NCI-H1092 (cell line): ENCODE measurements at regions not wholly inside any gene's neighbourhood (a gene's known extent, or its start where the extent isn't known, plus 50 kb on each side); places are given as distances from the start of the nearest gene placed in this dataset.
"Not testable (repeated sequence)": the region's sequence is repeated elsewhere in the genome, so short reads cannot be mapped to it uniquely, and the experiment has no call there.

Experiments used
- DNase-seq: peaks from one replicate; lab custom pipeline; 2025; lab: John Stamatoyannopoulos, UW

DNA sequence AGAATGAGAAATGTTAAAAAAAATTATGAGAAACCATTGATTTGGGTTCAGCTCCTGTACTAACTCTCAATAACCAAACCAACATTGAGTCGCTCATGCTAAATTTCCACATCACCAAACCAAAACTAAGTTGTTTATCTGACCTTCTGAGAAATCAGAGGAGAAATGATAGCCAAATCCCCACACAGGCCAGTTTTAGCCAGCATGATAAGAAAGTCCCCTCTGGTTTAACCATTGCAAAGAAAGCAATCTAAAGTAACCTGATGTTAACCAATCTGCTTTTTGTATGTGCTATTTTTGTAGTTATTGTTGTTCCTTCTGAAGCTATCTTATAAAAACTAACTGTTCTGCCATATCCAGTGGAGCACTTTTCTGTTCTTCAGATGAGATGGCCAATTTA lies 599.7 kb downstream of the SLC16A7 start:
- no peak for DNase-seq

DNA sequence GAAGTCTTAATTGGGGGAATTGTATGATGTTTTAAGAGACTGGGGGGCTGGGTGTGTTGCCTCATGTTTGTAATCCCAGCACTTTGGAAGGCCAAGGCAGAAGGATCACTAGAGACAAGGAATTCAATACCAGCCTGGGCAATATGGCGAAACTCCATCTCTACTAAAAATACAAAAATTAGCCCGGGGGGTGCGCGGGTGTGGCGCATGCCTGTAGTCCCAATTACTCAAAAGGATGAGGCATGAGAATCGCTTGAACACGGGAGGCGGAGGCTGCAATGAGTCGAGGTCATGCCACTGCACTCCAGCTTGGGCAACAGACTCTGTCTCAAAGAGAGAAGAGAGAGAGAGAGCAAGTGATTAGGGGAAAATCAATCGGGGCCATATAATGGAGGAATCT lies 600.5 kb downstream of the SLC16A7 start:
- DNase-seq, result no peak

DNA sequence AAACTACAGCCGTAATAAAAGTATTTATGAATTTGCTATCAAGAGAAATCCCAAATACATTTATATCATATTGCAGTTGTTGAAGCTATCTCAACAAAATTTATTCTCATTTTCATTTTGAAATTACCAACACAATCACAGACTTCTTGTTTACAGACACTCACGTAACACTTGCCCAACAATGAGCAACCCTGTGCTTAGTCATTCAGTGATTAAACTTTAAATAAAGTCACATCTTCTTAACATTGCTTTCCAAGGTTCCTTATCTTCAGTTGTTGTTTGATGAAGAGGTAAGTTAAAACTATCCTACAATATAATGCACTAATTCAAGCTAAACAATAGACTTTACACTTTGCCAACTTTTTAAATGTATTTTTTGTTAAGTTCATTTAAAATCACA lies 601.8 kb downstream of the SLC16A7 start:
- no peak for DNase-seq

DNA sequence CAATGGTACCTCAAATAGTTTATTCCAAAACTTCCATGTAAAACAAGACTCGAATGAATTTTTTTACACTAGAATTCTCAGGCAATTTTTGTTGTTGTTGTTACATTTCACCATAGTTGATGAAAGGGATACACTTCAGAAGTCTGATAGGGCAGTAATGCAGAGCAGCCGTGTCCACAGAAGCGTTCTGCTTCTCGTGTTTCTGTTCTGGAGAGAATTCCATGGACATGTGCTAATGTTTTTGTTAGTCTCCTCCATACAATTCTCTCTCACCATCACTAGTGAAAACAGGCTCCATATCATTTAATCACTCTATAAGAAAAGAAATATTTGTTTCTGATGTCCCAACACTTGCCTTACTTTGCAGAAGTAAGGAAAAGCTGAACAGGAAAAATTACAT lies 606.1 kb downstream of the SLC16A7 start:
- no peak for DNase-seq

DNA sequence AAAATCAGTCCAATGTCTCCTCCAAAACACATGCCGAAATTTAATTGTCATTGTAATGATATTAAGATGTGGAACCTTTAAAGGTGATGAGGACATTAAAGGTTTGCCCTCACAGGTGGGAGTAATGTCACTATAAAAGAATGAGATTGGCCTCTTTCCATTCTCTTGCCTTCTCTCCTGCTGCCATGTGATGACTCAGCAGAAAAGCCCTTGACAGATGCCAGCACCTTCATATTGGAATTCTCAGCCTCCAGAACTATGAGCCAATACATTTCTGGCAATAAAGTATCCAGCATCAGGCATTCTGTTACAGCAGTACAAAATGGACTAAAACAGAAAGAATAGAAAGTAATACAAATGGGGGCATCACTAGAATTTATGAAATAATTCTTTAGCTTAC lies 609.7 kb downstream of the SLC16A7 start:
- no peak for DNase-seq

DNA sequence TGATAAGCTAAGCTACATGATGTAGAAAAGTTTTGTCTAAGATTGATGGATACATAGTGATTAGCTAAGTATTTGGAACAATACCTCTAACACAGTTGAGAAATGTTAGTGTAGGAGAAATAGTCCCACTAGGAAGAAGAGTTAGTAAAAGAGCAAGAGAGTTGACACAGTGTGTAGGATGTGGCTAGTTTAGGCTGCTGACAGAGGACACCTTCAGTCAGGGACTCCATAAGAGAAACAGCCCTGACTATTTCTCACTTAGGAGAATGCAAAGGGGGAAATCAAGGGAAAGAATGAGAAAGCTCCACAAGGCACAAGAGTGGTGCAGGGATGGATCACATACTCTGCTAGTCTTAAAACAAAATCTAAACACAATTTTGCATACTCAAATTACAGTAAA lies 613.7 kb downstream of the SLC16A7 start:
- no peak for DNase-seq

DNA sequence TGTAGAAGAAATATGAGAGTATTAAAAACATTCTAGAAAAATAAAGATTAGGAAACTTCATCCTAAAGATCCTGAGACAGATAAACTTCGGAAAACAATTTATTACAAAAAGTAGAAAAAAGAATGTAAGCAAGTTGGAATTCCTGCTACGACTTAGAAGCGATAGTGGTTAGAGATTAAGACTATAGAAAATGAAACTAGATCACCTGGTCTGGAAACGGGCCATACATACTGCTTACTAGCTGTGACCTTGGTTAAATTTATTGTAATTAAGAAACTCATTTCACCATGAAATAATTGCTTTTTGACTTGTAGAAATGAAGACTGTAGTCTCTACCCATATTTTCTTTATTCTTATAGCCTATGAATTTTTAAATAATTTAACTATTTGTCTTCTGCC lies 614.1 kb downstream of the SLC16A7 start:
- no peak for DNase-seq

DNA sequence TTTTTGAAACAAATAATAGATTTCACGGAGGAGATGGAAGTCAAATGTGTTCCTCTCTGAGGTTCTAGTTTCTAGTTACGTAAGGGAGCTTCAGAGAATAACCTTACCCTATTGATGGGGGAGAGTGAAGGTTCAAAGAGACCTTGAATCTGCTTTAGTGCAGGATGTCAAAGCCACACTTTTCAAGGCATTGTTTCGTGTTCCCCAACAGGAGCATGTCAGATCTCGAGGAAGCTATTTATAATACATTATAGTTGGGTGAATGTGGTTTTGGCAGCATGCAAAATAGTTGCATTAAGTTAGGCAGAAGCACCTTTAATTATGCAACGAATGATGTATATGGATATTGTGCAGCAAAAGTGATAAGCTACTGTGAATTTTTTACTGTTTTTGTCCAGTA lies 614.9 kb downstream of the SLC16A7 start:
- DNase-seq, result no peak

DNA sequence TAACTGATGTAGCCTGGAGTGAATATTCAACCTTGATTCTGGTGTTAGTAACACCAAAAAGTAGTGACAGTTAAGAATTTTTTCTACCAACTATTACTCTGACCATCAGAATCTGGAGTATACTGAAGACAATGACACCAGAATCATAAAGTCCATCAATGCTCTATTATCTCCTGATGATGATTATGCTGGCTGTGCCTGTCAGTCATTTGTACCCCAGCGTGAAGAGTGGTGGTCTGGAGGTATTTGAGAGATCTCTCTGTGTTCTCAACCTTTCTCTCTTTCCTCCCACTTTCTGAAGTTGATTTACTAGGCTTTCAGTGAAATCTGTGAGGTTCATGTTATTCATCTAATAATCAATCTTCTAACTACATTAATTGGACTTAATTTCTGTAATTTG lies 615.4 kb downstream of the SLC16A7 start:
- DNase-seq, result no peak

DNA sequence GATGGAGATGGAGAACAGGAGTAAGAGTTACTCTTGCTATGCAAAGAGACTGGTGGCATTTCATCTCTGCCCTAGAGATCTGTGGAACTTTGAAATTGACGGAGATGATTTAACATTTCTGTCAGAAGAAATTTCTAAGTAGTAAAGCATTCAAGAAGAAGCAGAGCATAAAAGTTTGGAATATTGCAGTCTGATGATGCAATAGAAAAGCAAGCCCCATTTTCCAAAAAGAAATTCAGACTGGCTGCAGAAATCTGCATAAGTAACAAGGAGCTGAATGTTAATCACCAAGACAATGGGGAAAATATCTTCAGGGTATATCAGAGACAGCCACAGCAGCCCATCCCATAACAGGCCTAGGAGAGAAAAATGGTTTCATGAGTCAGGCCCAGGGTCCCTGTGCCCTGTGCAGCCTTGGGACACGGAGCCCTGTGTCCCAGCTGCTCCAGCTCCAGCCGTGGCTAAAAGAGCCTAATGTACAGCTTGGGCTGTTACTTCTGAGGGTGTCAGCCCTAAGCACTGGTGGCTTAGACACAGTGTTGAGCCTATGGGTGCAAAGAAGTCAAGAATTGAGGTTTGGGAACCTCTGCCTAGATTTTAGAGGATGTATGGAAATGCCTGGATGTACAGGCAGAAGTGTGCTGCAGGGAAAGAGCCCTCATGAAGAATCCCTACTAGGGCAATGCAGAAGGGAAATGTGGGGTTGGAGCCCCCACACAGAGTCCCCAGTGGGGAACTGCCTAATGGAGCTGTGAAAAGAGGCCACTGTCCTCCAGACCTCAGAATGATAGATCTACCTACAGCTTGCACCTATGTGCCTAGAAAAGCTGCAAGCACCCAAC lies 616.6 kb downstream of the SLC16A7 start:
- DNase-seq, result no peak

DNA sequence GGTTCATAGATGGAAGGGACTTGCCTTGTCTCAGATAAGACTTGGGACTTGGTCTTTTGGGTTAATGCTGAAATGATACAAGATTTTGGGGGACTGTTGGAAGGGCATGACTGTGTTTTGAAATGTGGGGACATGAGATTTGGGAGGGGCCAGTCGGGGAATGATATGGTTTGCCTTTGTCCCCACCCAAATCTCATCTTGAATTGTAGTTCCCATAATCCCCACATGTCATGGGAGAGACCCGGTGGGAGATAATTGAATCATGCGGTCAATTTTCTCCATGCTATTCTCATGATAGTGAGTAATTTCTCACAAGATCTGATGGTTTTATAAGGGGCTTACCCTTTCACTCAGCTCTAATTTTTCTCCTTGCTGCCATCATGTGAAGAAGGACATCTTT lies 617.4 kb downstream of the SLC16A7 start:
- not testable (repeated sequence) for DNase-seq

DNA sequence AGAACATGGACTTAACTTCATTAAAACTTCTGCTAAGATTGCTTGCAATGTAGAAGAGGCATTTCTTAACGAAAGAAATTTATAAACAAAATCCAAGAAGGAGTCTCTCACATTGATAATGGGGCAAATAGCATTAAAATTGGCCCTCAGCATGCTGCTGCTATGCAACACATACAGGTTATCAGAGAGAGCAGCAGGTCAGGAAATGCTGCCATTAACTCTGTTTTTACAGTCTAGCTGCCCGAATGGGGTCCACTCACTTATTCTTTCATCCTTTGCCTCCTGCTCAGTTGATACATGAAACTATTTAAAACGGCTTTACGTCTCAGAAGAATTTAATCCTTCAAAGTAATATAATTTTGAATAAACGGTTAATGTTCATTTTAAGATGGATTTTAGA lies 620.4 kb downstream of the SLC16A7 start:
- DNase-seq, result no peak

DNA sequence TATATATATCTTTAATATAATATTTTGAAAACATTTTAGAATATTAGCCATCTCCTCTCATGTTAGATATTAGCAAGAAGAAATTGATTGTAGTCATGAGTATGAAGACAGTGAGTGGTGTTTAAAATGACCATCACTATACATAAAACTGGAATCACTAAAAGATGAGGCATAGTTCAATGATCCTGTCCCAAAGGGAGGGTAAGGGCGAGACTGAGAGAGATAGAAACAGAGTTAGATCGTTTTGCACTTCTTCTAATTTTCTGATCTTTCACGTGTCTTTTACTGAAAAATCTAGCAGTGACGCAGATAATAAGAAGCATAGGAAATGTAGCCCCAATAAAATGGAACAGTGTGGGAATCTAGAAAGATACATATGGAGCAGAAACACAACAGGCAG lies 627.4 kb downstream of the SLC16A7 start:
- no peak for DNase-seq

DNA sequence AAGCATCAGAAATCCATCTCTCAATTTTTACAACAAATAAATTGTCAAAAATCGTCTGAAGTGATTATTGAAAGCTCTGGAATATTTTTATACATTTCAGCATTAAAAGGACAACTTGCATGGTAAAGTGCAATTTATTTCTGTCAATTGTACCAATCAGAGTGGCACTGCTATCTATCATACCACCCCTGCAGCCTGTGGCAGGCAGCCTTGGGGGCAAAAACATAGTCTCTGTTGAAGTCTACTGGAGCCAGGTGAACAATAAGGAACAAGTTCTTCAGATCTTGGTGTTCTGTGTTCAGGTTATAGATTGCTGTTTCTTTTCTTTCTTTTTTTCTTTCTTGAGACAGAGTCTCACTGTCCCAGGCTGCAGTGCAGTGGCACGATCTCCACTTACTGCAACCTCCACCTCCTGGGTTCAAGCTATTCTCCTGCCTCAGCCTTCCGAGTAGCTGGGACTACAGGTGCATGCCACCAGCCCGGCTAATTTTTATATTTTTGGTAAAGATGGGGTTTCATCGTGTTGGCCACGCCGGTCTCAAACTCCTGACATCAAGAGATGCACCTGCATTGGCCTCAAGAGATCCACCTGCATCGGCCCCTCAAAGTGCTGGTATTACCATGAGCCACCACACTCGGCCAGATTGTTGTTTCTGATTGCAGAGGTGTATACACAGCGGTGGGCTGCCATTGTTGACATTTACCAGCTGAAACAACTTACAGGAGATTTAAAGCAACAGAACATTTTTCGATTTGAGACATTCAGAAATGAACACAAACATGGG lies 629.6 kb downstream of the SLC16A7 start:
- DNase-seq, result no peak

DNA sequence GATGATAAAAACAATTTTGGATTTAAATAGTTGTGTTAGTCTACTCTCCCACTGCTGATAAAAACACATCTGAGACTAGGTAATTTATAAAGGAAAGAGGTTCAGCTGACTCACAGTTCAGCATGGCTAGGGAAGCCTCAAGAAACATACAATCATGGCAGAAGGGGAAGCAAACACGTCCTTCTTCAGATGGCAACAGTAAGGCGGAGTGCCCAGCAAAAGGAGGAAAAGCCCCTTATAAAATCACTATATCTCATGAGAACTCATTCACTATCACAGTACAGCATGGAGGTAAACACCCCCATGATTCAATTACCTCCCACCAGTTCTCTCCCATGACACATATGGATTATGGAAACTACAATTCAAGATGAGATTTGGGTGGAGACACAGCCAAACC lies 632.1 kb downstream of the SLC16A7 start:
- no peak for DNase-seq

DNA sequence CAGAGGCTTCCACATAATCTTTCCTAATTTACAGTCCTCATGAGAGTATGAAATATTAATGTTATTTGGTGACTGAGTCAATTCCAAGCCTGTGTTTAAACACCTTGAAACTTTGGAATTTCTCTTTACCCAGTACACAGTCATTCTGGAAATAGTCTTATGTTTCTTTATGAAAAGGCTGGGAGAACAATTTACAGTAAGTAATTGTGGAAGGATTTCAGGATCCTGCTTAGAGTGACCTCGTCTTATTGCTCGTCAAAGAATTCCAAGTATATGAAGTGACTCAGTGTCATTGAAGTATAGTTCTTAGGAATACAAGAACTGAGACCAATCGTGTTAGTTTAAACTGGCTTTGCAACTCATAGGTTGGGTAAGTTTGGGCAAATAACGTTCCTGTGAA lies 634.2 kb downstream of the SLC16A7 start:
- no peak for DNase-seq

DNA sequence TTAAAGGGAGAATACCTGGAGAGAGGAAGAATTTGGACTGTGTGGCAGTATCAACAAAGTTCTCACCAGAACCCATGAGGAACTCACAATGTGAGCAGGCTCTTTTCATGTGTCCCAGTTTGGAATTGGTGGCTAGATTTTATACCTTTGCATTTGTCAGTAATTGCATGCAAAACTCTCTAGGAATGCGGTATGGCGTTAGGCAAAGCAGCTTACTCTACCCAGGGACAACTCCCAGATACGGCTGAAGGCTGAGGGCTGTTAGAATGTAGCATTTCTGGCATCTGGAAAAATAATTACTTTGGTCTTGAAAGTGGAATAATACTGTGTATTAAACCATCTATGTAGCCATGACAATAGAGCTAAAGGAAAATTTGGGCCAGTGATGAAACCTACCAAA lies 635.5 kb downstream of the SLC16A7 start:
- DNase-seq, result no peak

DNA sequence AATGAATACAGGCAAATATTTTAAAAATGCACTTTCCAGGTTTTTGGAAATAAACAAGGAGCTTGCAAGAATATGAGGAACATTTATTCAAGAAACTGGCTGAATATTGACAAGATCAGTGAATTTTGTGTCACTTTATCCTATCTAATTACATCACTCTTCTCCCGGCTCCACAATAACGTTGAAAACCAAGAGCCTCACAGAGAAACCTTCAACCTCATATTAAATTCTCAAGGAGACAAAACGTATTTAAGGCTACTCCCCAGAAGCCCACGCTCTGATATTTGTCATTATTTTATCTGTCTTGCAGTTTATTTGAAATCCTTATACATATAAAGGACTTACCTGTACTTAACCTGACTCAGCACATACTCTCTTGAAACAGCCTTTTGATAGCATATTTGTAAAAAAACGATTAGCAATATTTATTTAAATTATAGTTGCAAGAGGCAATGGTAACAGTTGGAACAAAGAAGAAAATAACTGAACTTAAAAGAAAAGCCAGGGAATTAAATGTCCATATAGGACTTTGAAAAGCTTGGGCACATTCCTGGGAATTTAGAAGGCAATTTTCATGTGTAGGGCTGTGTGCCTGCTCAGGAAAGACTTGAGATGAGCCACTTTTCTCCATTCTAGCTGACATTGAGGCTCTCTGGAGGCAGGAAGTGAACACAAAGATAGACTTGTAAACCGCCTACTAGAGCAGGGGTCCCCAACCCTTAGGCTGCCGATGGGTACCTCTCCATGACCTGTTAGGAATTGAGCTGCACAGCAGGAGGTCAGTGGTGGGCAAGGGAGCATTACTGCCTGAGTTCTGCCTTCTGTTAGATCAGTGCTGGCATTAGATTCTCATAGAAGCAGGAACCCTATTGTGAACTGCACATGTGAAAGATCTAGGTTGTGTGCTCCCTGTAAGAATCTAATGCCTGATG lies 636.4 kb downstream of the SLC16A7 start:
- DNase-seq, result no peak

DNA sequence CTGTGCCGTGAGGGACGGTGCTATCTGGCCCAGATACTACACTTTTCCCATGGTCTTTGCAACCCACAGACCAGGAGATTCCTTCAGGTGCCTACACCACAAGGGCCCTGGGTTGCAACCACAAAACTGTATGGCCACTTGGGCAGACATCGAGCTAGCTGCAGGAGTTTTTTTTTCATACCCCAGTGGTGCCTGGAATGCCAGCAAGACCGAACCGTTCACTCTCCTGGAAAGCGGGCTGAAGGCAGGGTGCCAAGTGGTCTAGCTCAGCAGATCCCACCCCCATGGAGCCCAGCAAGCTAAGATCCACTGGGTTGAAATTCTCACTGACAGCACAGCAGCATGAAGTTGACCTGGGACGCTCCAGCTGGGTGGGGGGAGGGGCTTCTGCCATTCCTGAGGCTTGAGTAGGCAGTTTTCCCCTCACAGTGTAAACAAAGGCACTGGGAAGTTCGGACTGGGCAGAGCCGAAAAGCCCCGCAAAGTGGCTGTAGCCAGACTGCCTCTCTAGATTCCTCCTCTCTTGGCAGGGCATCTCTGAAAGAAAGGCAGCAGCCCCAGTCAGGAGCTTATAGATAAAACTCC lies 638.9 kb downstream of the SLC16A7 start:
- DNase-seq, result not testable (repeated sequence)

DNA sequence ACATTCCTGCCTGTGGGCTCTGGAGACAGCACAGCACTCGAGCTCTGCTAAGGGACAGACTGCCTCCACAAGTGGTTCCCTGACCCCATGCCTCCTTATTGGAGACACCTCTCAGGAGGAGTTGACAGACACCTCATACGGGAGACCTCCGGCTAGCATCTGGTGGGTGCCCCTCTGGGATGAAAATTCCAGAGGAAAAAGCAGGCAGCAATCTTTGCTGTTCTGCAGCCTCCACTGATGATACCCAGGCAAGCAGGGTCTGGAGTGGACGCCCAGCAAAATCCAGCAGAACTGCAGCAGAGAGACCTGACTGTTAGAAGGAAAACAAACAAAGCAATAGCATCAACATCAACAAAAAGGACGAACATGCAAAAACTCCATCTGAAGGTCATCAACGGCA lies 639.4 kb downstream of the SLC16A7 start:
- no peak for DNase-seq

DNA sequence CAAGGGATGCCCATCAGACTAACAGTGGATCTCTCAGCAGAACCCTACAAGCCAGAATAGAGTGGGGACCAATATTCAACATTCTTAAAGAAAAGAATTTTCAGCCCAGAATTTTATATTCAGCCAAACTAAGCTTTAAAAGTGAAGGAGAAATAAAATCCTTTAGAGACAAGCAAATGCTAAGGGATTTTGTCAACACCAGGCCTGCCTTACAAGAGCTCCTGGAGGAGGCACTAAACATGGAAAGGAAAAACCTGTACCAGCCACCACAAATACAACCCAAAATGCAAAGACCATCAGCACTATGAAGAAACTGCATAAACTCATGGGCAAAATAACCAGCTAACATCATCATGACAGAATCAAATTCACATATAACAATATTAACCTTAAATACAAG lies 640.6 kb downstream of the SLC16A7 start:
- DNase-seq, result not testable (repeated sequence)

DNA sequence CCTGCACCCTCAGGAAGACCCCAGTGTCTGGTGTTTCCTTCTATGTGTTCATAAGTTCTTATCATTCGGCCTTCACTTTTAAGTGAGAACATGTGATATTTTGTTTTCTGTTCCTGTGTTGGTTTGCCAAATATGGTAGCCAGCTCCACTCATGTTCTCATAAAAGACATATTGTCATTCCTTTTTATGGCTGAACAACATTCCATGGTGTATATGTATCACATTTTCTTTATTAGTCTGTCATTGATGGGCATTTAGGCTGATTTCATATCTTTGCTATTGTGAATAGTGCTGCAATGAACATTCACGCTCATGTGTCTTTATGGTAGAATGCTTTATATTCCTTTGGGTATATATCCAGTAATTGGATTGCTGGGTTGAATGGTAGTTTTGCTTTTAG lies 645.1 kb downstream of the SLC16A7 start:
- no peak for DNase-seq
